Activated T-helper 1 cell treated with anti-CD3 and anti-CD28 coated beads, Interleukin-12 subunit alpha, Interleukin-12 subunit beta, Interleukin-2, Interleukin-4 antibody, amounts not matched to agents 30 ng/mL and 10 ng/mL and 1 ng/mL, durations not matched to agents 14 hours and 24 hours and 36 hours (primary cell): ENCODE measurements at regions not wholly inside any gene's neighbourhood (a gene's known extent, or its start where the extent isn't known, plus 50 kb on each side); places are given as distances from the start of the nearest gene placed in this dataset.
"Not testable (repeated sequence)": the region's sequence is repeated elsewhere in the genome, so short reads cannot be mapped to it uniquely, and the experiment has no call there.

Source experiments
- DNase-seq: peaks from one replicate; pipeline ENCODE4 v3.0.0; 2021; ENCODE audit warnings: low spot score
- H3K27ac Mint-ChIP-seq: one replicate; pipeline ENCODE4 v1.8.0; 2021; ENCODE audit warnings: mild to moderate bottlenecking, mixed read lengths
- H3K27me3 Mint-ChIP-seq: one replicate; pipeline ENCODE4 v1.8.0; 2022; ENCODE audit warnings: mild to moderate bottlenecking, moderate library complexity, mixed read lengths; ENCODE audit not compliant: insufficient read depth
- H3K36me3 Mint-ChIP-seq: one replicate; pipeline ENCODE4 v1.8.0; 2021; ENCODE audit warnings: low read depth, mixed read lengths
- H3K4me1 Mint-ChIP-seq: one replicate; pipeline ENCODE4 v1.8.0; 2021; ENCODE audit warnings: low read depth, mixed read lengths
- H3K4me3 Mint-ChIP-seq: one replicate; pipeline ENCODE4 v1.8.0; 2021; ENCODE audit warnings: mild to moderate bottlenecking, moderate library complexity, mixed read lengths
- H3K9me3 Mint-ChIP-seq: one replicate; pipeline ENCODE4 v1.8.0; 2021; ENCODE audit warnings: mixed read lengths
- intact Hi-C: fragments of 100-400 bp; cut with micrococcal nuclease; formaldehyde crosslinking; loops from one replicate; pipeline ENCODE4 v1.15.1; 2024

- intact Hi-C loops = no loop called here
- no peak for DNase-seq
- no peaks in the 10 kb centered on the region for H3K9me3 Mint-ChIP-seq
Observed at GRCh38 chr2:94762600-94762999, 108.6 kb upstream of the TEKT4 start.

GRCh38 chr2:94763318-94763717 is 107.9 kb upstream of the TEKT4 start:
- H3K9me3 Mint-ChIP-seq = no peaks in the 10 kb centered on the region
- H3K27me3 Mint-ChIP-seq = no peaks in the 10 kb centered on the region
- H3K27ac Mint-ChIP-seq = peak overlapping the region; percentile 34
- intact Hi-C loops = no loop called here
- H3K36me3 Mint-ChIP-seq = no peaks in the 10 kb centered on the region
- no peak for DNase-seq
- no peak overlapping the region for H3K4me3 Mint-ChIP-seq
- peaks cover 5% of the 10 kb centered on the region for H3K4me1 Mint-ChIP-seq

More at GRCh38 chr2:94762600-94762999, 108.6 kb upstream of the TEKT4 start:
- no peak overlapping the region for H3K4me3 Mint-ChIP-seq
- no peaks in the 10 kb centered on the region for H3K36me3 Mint-ChIP-seq
- H3K27ac Mint-ChIP-seq = no peak overlapping the region
- peaks cover 5% of the 10 kb centered on the region for H3K4me1 Mint-ChIP-seq
- no peaks in the 10 kb centered on the region for H3K27me3 Mint-ChIP-seq

- H3K36me3 Mint-ChIP-seq, intact Hi-C loops, H3K27ac Mint-ChIP-seq, H3K9me3 Mint-ChIP-seq, H3K4me3 Mint-ChIP-seq, H3K4me1 Mint-ChIP-seq, H3K27me3 Mint-ChIP-seq: not testable (repeated sequence)
- peak; percentile 4 for DNase-seq
Observed at GRCh38 chr2:94764331-94764730, 106.9 kb upstream of the TEKT4 start.

- intact Hi-C loops = no loop called here
- no peak for DNase-seq
- no peaks in the 10 kb centered on the region for H3K9me3 Mint-ChIP-seq
Observed at GRCh38 chr2:94767336-94767735, 103.9 kb upstream of the TEKT4 start.

GRCh38 chr2:94769733-94770132 is 101.5 kb upstream of the TEKT4 start:
- H3K36me3 Mint-ChIP-seq = no peaks in the 10 kb centered on the region
- no peaks in the 10 kb centered on the region for H3K4me1 Mint-ChIP-seq
- H3K4me3 Mint-ChIP-seq = no peak overlapping the region
- DNase-seq = no peak
- intact Hi-C loops = no loop called here
- no peaks in the 10 kb centered on the region for H3K27me3 Mint-ChIP-seq
- H3K27ac Mint-ChIP-seq = no peak overlapping the region
- no peaks in the 10 kb centered on the region for H3K9me3 Mint-ChIP-seq

More at GRCh38 chr2:94767336-94767735, 103.9 kb upstream of the TEKT4 start:
- no peak overlapping the region for H3K27ac Mint-ChIP-seq
- H3K27me3 Mint-ChIP-seq = no peaks in the 10 kb centered on the region
- no peak overlapping the region for H3K4me3 Mint-ChIP-seq
- peaks cover 5% of the 10 kb centered on the region for H3K4me1 Mint-ChIP-seq
- no peaks in the 10 kb centered on the region for H3K36me3 Mint-ChIP-seq

GRCh38 chr2:94774851-94775250 is 96.4 kb upstream of the TEKT4 start:
- no peaks in the 10 kb centered on the region for H3K36me3 Mint-ChIP-seq
- H3K27me3 Mint-ChIP-seq = peaks cover 6% of the 10 kb centered on the region
- H3K9me3 Mint-ChIP-seq = no peaks in the 10 kb centered on the region
- intact Hi-C loops = no loop called here
- no peak overlapping the region for H3K4me3 Mint-ChIP-seq
- DNase-seq = no peak
- no peaks in the 10 kb centered on the region for H3K4me1 Mint-ChIP-seq
- no peak overlapping the region for H3K27ac Mint-ChIP-seq

- Mint-ChIP-seq H3K27ac (no peak overlapping the region), H3K9me3 (no peaks in the 10 kb centered on the region), H3K4me1 (no peaks in the 10 kb centered on the region), H3K27me3 (peaks cover 6% of the 10 kb centered on the region), H3K36me3 (no peaks in the 10 kb centered on the region), H3K4me3 (no peak overlapping the region)
- intact Hi-C loops = no loop called here
- DNase-seq = no peak
Observed at GRCh38 chr2:94776036-94776435, 95.2 kb upstream of the TEKT4 start.

- H3K36me3 Mint-ChIP-seq, H3K4me1 Mint-ChIP-seq, intact Hi-C loops, H3K4me3 Mint-ChIP-seq, H3K27ac Mint-ChIP-seq, H3K27me3 Mint-ChIP-seq, DNase-seq, H3K9me3 Mint-ChIP-seq: not testable (repeated sequence)
Observed at GRCh38 chr2:94785105-94785504, 86.1 kb upstream of the TEKT4 start.

- intact Hi-C loops, H3K4me1 Mint-ChIP-seq, H3K27ac Mint-ChIP-seq, H3K36me3 Mint-ChIP-seq, H3K4me3 Mint-ChIP-seq, H3K9me3 Mint-ChIP-seq, DNase-seq, H3K27me3 Mint-ChIP-seq: not testable (repeated sequence)
Observed at GRCh38 chr2:94786424-94786823, 84.8 kb upstream of the TEKT4 start.

GRCh38 chr2:94790169-94790568 is 81.1 kb upstream of the TEKT4 start:
- H3K4me3 Mint-ChIP-seq, intact Hi-C loops, H3K36me3 Mint-ChIP-seq, H3K27me3 Mint-ChIP-seq, H3K27ac Mint-ChIP-seq, H3K9me3 Mint-ChIP-seq, DNase-seq, H3K4me1 Mint-ChIP-seq: not testable (repeated sequence)

- not testable (repeated sequence) for DNase-seq
Observed at GRCh38 chr2:94797235-94797634, 74.0 kb upstream of the TEKT4 start.

More at GRCh38 chr2:94797235-94797634, 74.0 kb upstream of the TEKT4 start:
- H3K27ac Mint-ChIP-seq, H3K9me3 Mint-ChIP-seq, H3K4me1 Mint-ChIP-seq, H3K36me3 Mint-ChIP-seq, intact Hi-C loops, H3K4me3 Mint-ChIP-seq: not testable (repeated sequence)
- peaks cover 16% of the 10 kb centered on the region for H3K27me3 Mint-ChIP-seq
